Panc1 (cell line): ENCODE measurements at regions not wholly inside any gene's neighbourhood (a gene's known extent, or its start where the extent isn't known, plus 50 kb on each side); places are given as distances from the start of the nearest gene placed in this dataset.

Experiments
- ATAC-seq: fragments of 200-7000 bp; cut with Tn5 transposase; 2 replicates; pipeline ENCODE4 v1.9.1; 2020; ENCODE audit warnings: mild to moderate bottlenecking, moderate library complexity
- BruUV-seq: library from RNA; stranded (reverse); fragments of 400-500 nt; replicated peaks from 2 replicates; lab custom pipeline; 2021; lab: Mats Ljungman, UMichigan
- CTCF ChIA-PET: fragments of 300-600 bp; sonication (Branson Sonifier 250); formaldehyde crosslinking; loops from one replicate; lab custom pipeline; 2022; ENCODE audit warnings: antibody characterized with exemption; lab: Charles Lee
- POLR2A ChIA-PET: fragments of 300-600 bp; sonication (Branson Sonifier 250); formaldehyde crosslinking; loops from one replicate; lab custom pipeline; 2022; ENCODE audit warnings: antibody characterized with exemption; lab: Charles Lee
- DNase-seq: peaks from one replicate; pipeline ENCODE4 v3.0.0-alpha.2; 2010; ENCODE audit warnings: low read depth, low spot score
- H3K27ac ChIP-seq: 2 replicates; pipeline ENCODE4 v1.5.1; 2011; ENCODE audit warnings: mild to moderate bottlenecking, low read length, inconsistent platforms
- H3K27me3 ChIP-seq: fragments of 200-500 bp; sonication (Bioruptor generic); 2 replicates; pipeline ENCODE4 v1.6.0; 2014; ENCODE audit warnings: low read length, inconsistent platforms; ENCODE audit not compliant: control insufficient read depth, insufficient read depth
- H3K36me3 ChIP-seq: fragments of 200-500 bp; sonication (Bioruptor generic); 2 replicates; pipeline ENCODE4 v1.5.1; 2014; ENCODE audit warnings: inconsistent platforms, mild to moderate bottlenecking, low read length, moderate library complexity; ENCODE audit not compliant: control insufficient read depth, insufficient read depth
- H3K4me1 ChIP-seq: 2 replicates; pipeline ENCODE4 v1.5.1; 2011; ENCODE audit warnings: inconsistent platforms, mild to moderate bottlenecking, low read length, moderate library complexity; ENCODE audit not compliant: control insufficient read depth, insufficient read depth
- H3K4me3 ChIP-seq, 2 experiments: 2 replicates each; pipeline ENCODE4 v1.5.1; 2011 to 2012; ENCODE audit warnings: low read depth in 2 of 2, low read length in 2 of 2, mild to moderate bottlenecking in 2 of 2, inconsistent platforms in 1 of 2, moderate library complexity in 1 of 2
- H3K9me3 ChIP-seq: fragments of 200-500 bp; sonication (Bioruptor generic); 2 replicates; pipeline ENCODE4 v1.5.1; 2014; ENCODE audit warnings: low read depth, mild to moderate bottlenecking, inconsistent platforms, low read length, moderate library complexity; ENCODE audit not compliant: control insufficient read depth, insufficient read depth
- CTCF ChIP-seq: fragments of 450-650 bp; IDR thresholded peaks from 2 replicates; pipeline ENCODE4 v1.5.1; 2017; ENCODE audit warnings: mild to moderate bottlenecking
- POLR2AphosphoS5 ChIP-seq: IDR thresholded peaks from 2 replicates; pipeline ENCODE4 v1.6.1; 2012; ENCODE audit warnings: mild to moderate bottlenecking, low read depth, low read length, moderate library complexity
- REST ChIP-seq, 2 experiments: IDR thresholded peaks; 2 replicates each; pipeline ENCODE4 v1.6.1; 2011 to 2012; ENCODE audit warnings: low read depth in 2 of 2, control low read depth in 1 of 2, low read length in 1 of 2, mild to moderate bottlenecking in 1 of 2, moderate library complexity in 1 of 2; ENCODE audit not compliant: insufficient read depth in 1 of 2
- SIN3A ChIP-seq: IDR thresholded peaks from 2 replicates; pipeline ENCODE4 v1.6.1; 2012; ENCODE audit warnings: low read depth, mild to moderate bottlenecking, low read length, moderate library complexity, borderline replicate concordance; ENCODE audit not compliant: insufficient read depth
- TCF7L2 ChIP-seq: IDR thresholded peaks from 2 replicates; pipeline ENCODE4 v1.6.1; 2011; ENCODE audit warnings: mild to moderate bottlenecking, low read depth, low read length, inconsistent platforms
- in situ Hi-C: cut with HindIII; loops from 2 replicates; pipeline ENCODE4 v1.10.0; 2016; ENCODE audit warnings: low sequenced_read_pairs, low pct_unique_long_range_greater_than_20kb
- intact Hi-C: fragments of 100-400 bp; cut with micrococcal nuclease; formaldehyde crosslinking; loops from one replicate; pipeline ENCODE4 v1.10.0; 2022; ENCODE audit not compliant: unreplicated experiment

GRCh38 chr2:38232454-38232853 is 144.6 kb downstream of the ATL2 start:
- intact Hi-C loops, result no loop called here
- ChIA-PET CTCF (no interaction called here), POLR2A (no interaction called here)
- no peak overlapping the region for H3K27ac ChIP-seq
- peaks cover 3% of the 10 kb centered on the region; the same call in 1 of the 2 replicates for H3K27me3 ChIP-seq
- in situ Hi-C loops, result no loop called here
- TF ChIP-seq REST (IDR thresholded peaks at IDR 0.05; ENCODE audit: insufficient read depth in 1 of 2, low read depth in 2 of 2, low read length in 1 of 2) (no peak), CTCF (no peak), TCF7L2 (no peak), SIN3A (no peak), POLR2AphosphoS5 (no peak)
- DNase-seq, result no peak
- H3K36me3 ChIP-seq, result no peaks in the 10 kb centered on the region
- no peaks in the 10 kb centered on the region for H3K9me3 ChIP-seq
- H3K4me3 ChIP-seq, result no peak overlapping the region
- no peaks in the 10 kb centered on the region for H3K4me1 ChIP-seq
- ATAC-seq, result no peak
- no TSS peak for BruUV-seq

GRCh38 chr2:38230756-38231155 is 146.3 kb downstream of the ATL2 start:
- Histone ChIP-seq H3K9me3 (no peaks in the 10 kb centered on the region), H3K27ac (no peak overlapping the region), H3K4me3 (no peak overlapping the region), H3K27me3 (peaks cover 10% of the 10 kb centered on the region), H3K4me1 (no peaks in the 10 kb centered on the region), H3K36me3 (no peaks in the 10 kb centered on the region)
- no peak for TF ChIP-seq CTCF
- TF ChIP-seq POLR2AphosphoS5, result no peak
- TF ChIP-seq SIN3A, result no peak
- TF ChIP-seq TCF7L2, result no peak
- no peak for TF ChIP-seq REST (IDR thresholded peaks at IDR 0.05; ENCODE audit: insufficient read depth in 1 of 2, low read depth in 2 of 2, low read length in 1 of 2)
- in situ Hi-C loops, result no loop called here
- POLR2A ChIA-PET, result no interaction called here
- ATAC-seq (no peak), DNase-seq (no peak)
- intact Hi-C loops, result no loop called here
- BruUV-seq, result no TSS peak
- CTCF ChIA-PET, result no interaction called here
